Omental fat pad (tissue), 3 donors: ENCODE measurements at regions not wholly inside any gene's neighbourhood (a gene's known extent, or its start where the extent isn't known, plus 50 kb on each side); places are given as distances from the start of the nearest gene placed in this dataset.
A peak's percentile ranks its signal among the peaks of the same experiment; 100 is the strongest.

Source experiments
- ATAC-seq: fragments of 150-250 bp; one replicate; pipeline ENCODE4 v1.9.1; 2016; ENCODE audit warnings: mild to moderate bottlenecking, moderate library complexity; ENCODE audit not compliant: low FRiP score
- DNase-seq: peaks from one replicate; pipeline ENCODE4 v3.0.0-alpha.2; 2019; ENCODE audit warnings: low spot score
- CTCF ChIP-seq, 3 donors: fragments of 450-650 bp; IDR thresholded peaks; one replicate each; pipeline ENCODE4 v1.5.1; 2016 to 2017; ENCODE audit warnings: antibody characterized with exemption in 3 of 3, mild to moderate bottlenecking in 3 of 3, moderate library complexity in 2 of 3

- no peak for ATAC-seq
- DNase-seq = no peak
- no peak for TF ChIP-seq CTCF (IDR thresholded peaks at IDR 0.05)
These were observed 414.5 kb upstream of the GYPC start for GRCh38 chr2:126241411-126241810.

- DNase-seq = peak; percentile 34
- ATAC-seq = no peak
- peak in 1 of 3 donors; percentile 35 for TF ChIP-seq CTCF (IDR thresholded peaks at IDR 0.05)
These were observed 411.0 kb upstream of the GYPC start for GRCh38 chr2:126244937-126245336.

- DNase-seq (no peak), ATAC-seq (no peak)
- no peak for TF ChIP-seq CTCF (IDR thresholded peaks at IDR 0.05)
These were observed 402.3 kb upstream of the GYPC start for GRCh38 chr2:126253669-126254068.

GRCh38 chr2:126264625-126265024 is 391.3 kb upstream of the GYPC start:
- DNase-seq (no peak), ATAC-seq (no peak)

GRCh38 chr2:126269911-126270310 is 386.0 kb upstream of the GYPC start:
- TF ChIP-seq CTCF (IDR thresholded peaks at IDR 0.05) = no peak
- ATAC-seq (no peak), DNase-seq (no peak)

More at GRCh38 chr2:126264625-126265024, 391.3 kb upstream of the GYPC start:
- no peak for TF ChIP-seq CTCF (IDR thresholded peaks at IDR 0.05)

- no peak for DNase-seq
- TF ChIP-seq CTCF (IDR thresholded peaks at IDR 0.05) = no peak
- no peak for ATAC-seq
These were observed 385.4 kb upstream of the GYPC start for GRCh38 chr2:126270587-126270986.

- no peak for TF ChIP-seq CTCF (IDR thresholded peaks at IDR 0.05)
- DNase-seq (no peak), ATAC-seq (no peak)
These were observed 383.6 kb upstream of the GYPC start for GRCh38 chr2:126272401-126272800.
